HG02642 (cell line): ENCODE measurements at regions not wholly inside any gene's neighbourhood (a gene's known extent, or its start where the extent isn't known, plus 50 kb on each side); places are given as distances from the start of the nearest gene placed in this dataset.
"Not testable (repeated sequence)": the region's sequence is repeated elsewhere in the genome, so short reads cannot be mapped to it uniquely, and the experiment has no call there.

ENCODE experiments used
- ATAC-seq: cut with Tn5 transposase; IDR thresholded peaks from one replicate; pipeline ENCODE4 v1.9.1; 2021; ENCODE audit warnings: mild to moderate bottlenecking; ENCODE audit not compliant: unreplicated experiment, poor library complexity

DNA sequence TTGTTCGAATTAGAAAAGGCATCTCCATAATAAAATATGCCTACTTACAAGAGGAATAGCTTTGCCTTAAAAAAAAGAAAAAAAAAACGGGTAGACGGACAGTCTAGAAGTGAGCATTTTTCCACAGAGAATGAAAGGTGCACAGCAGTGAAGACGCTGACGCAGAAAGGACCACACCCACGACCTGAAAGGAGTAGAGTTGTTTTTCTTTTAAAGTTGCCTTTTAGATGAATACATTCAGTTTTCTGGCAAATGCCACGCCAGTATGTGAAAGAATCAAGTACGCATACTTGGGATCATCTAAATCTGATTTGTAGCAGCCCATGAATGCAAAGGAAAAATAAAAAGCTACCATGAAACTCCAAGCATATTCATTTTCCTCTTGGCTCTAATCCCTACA, 809.2 kb upstream of the SOX11 start:
- ATAC-seq = no peak

DNA sequence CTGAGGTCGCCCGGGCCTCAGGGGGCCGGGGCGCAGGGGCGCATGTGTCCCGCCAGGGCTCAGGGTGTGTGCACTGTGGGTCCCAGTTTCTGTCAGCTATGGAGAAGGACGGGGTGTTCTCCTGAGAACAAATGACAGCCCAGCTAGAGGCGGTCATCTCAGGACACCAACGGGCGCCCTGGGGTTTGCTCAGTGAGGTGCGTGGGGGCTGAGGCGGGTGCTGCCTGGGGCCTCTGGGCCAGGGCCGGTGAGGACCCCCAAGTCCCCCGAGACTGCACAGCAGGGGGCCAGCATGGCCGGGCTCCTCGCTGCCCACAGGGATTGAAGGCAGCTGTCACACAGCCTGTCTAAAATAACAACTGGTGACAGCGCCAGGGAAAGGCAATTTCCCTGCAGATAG, 808.8 kb upstream of the SOX11 start:
- ATAC-seq = no peak

DNA sequence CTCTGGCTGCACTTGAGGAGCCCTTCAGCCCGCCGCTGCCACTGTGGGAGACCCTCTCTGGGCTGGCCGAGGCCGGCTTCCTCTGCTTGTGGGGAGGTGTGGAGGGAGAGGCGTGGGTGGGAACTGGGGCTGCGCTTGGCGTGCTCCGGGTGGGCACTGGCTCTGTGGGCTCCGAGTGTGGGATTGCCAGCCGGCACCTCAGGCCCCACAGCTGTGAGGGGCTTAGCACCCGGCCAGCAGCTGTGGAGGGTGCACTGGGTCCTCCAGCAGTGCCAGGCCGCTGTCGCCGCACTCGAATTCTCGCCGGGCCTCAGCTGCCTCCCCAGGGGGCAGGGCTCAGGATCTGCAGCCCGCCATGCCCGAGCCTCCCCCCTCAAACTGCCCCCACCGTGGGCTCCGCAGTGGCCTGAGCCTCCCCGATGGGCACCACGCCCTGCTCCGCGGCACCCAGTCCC, 808.0 kb upstream of the SOX11 start:
- no peak for ATAC-seq

DNA sequence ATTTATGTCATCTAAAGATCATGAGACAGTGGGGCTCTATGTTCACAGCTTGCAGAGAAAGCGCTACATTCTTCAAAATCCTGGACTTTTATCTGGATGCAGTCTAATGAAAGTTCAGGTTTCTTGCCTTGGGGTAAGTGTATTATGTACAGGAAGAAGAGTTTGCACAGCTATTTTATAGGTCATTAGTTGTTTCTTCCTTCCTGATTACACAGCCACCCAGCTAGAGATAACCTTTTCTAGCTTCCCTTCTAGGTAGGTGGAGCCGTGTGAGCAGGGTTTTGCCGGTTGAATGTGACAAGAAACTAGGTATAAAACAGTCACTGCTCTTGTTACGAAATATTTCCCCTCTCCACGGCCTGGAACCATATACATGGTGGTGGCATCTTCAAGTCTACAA, 800.8 kb upstream of the SOX11 start:
- no peak for ATAC-seq

DNA sequence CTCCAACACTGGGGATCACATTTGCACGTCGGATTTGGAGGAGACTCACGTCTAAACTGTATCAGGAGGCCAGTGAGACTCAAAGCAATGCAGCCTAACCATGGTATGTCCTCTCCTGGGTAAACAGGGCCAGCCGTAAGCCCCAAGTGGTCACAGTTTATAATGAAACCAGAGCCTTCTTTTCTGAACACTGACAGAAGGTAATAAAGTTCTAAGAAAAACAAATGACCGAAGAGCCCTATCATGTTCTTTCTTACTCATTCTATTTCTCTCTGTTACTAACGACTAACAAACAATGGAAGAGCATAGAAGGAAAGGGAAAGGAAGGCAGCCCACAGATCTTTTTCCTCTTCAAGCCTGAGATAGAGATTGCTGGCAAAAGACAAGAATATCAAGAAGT, 796.8 kb upstream of the SOX11 start:
- ATAC-seq = no peak

DNA sequence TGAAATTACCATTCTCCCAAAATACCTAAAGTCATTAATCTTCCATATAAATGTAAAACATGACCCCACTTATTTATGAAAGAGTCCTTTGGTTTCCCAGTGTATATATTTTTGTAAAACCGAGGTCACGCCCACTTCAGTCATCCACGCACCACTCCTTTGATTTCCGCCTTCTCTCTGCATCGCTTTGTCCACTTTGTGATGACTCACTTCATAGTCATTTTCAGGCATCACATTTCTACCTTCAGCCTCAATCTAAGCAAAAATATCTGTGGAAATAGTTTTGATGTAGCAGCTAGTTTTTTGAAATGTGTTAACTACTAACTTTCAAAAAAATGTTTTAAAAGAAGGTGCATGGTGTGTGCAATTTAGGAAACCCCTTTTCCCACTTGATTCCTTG, 793.5 kb upstream of the SOX11 start:
- ATAC-seq = no peak

DNA sequence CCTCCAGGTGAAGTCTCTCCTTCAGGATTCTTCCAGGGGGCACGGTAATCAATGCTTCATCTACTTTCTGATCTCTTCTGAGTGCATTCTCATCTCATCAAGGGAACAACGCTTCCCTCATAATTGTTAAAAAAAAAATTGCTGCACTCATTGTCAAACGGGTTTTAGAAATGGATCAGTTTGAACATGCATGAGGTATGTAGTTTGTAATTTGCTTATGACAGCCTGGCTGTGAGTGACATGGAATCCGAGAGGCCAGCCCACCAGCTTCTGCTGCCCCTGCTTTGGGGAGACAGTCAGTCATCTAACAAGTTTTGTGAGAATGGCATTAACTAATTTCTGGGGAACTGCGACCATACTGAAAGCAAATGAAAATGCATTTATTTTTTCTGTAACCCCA, 791.9 kb upstream of the SOX11 start:
- no peak for ATAC-seq

DNA sequence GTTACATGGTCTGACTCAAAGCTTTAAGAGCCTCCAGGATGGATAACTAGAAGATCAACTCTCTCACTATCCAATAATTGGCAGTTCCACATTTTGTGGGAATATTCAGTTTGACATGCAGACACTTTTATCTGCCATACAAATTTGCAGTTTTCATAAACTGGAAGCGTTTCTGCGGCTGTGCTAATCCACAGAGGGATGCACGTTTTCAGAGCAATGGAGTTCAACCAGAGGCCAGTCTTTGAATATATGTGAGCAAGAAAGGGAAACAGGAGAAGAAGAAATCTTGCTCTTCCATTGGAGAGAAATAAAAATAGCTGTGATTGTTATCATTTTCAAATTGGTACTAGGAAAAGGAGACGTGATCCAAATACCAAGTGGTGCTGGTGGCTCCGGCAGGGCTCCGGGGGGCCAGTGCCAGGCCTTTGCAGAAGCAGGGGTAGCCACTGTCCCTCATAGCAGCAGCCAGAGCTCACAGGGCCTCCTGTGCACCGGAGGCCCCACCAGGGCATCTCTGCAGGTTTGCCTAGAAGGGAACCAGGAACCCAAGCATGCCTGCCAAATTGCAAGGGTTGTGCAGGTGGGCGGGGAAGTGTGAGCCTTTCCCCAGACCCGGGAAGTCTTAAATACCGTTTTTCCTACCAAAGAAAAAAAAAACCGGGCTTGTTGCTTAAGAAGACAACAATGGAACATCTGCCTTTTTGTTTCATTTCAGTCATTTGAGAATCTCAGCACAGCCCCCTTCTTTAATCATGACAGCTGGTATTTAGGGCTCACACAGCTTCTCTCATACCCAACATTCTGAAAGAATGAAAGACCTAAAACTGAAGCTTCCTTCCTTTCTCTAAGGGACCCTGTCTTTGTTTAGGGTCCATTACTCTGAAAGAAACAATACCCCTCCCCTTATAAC, 791.1 kb upstream of the SOX11 start:
- no peak for ATAC-seq

DNA sequence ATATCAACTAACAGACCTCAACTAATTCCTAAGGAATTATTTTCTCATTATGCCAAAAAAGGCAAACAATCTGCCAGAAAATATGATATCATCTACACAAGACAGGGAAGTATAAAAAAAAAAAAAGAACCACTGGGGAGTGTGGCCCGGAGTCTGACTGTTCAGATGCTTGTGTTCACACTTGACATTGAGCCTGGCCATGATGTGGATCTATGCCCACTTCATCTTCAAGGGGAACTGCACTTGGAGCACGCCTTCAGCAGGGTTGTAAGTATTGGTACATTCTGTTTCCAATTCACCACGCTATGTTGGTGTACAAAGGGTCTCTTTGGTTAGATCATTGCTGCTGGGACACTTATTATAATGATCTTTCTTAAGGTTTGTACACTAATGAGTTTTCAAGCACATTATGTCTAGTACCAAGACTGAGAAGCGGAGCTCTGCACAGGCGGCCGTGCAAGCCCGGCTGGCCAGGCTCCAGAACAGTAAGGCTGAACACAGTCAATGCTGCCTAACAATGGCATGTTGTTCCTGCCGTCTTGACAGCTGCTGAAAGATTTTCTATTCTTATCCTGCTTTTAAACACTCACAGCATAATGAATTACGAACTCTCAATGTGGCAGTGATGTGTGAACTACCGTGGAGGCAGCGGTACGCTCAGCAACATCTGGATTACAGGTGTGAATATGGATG, 788.4 kb upstream of the SOX11 start:
- no peak for ATAC-seq

DNA sequence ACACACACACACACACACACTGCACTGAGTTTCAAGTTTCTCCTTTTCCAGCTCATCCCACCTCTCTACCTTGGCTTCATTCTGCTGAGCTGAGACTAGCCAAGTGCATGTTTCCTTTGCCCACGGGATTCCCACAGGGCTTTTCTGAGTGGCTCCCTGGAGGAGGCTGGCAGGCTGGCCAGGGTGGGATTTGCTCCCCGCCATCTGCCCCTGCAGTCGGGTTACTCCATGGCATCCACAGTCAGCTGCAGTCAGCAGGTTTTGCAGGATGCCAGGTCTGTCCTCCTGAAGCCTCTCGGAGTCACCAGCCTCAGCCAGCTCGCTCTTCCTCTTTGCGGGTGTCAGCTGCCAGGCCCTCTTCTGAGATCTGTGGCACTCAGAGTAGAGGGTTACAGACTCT, 783.7 kb upstream of the SOX11 start:
- no peak for ATAC-seq

DNA sequence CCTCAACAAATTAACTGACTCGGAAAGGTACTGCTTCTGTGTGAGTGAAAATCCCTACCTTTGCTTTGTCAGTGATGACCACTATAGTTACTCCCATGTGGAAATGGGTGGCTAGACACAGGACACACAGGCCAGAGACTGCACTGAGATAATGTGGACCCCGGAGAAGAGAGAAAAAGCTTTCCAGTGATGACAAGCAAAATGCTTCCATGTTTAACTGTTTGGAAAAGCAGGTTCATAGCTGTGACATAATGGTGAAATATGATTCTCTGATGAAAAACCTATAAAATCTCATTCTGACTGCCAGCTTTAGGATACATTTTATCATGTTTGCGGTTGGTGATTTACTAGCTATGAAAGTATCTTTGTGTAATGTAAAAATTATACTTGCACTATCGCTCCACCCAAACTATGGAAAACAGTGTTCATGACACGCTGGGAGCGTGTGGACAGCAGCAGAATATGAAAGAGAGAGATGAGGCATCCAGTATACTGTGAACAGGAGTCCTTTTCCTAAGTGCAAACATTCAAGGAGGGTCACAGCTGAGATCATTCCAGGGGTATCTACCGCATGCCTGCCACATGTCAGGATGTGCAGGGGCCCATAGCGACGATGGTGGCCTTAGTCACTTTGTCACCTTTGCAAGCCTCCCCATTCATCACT, 782.7 kb upstream of the SOX11 start:
- no peak for ATAC-seq

DNA sequence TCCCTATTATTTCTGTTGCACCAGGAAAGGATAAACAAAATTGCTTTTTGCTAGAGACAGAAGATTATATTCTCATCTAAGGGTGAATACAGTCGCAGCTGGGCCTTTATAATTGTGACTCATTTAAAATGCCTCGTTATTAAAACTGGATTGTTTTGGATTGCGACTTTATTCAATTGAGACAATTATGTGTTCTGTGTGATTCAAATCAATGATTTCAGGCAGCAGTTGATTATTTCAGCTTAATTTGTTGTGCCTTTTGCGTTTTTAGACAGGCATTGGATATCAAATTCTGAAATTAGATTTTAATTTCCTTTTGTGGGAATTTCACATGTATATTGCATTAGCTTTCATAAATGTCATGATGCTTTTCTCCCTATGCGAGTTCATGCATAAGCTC, 778.1 kb upstream of the SOX11 start:
- no peak for ATAC-seq

DNA sequence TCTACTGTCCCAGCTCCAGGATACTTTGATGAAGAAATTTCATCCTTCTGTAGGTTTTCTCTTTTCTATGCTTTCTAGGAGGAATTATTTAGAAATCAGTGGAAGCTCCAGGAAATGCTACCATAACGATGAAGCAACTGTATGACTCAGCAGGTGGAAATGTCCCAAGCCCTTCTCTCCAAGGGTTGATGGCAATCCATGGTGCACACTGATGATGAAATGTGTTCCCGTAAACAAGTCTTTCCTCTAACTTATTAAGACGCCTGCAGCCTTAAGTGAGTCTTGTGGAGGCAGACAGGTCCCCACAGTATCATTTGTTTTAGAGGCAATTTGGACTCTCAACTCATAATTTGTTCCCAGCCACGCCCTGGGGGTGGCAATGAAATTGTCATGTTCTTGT, 777.6 kb upstream of the SOX11 start:
- no peak for ATAC-seq

DNA sequence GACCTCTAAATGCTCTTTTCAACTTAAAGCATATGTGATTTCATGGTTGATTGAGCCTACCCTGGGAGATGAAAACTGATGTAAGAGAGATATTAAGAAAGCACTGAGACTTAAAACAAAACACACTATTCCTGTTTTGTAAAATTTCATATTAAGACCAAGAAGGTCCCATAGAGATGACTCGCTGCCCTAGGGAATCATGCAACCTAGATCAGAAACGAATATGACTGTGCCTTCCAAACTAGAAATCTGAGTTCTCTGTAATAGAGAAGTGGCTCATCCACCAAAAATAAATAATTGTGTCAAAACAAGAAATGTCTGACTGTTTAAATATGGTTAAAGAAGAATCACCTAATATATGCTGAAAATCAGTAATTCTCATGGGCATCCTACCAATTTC, 776.8 kb upstream of the SOX11 start:
- ATAC-seq = no peak

DNA sequence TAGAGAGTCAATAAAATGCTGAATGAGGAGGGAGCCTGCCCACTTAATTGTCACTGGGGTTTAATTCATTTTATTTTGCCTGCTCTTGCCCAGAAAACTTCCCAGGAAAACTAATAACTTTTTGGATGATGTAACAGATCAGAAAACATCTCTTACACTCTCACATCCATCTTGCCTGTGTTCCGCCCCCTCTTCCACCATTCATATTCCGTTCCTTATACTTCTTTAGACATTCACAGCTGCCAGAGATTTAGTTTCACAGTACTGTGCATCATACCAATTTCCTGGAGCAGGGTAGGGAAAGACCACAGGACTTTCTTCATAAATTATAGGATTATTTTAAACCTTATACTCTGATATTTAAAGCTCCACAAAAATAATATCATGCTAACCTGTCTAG, 776.1 kb upstream of the SOX11 start:
- ATAC-seq = no peak

DNA sequence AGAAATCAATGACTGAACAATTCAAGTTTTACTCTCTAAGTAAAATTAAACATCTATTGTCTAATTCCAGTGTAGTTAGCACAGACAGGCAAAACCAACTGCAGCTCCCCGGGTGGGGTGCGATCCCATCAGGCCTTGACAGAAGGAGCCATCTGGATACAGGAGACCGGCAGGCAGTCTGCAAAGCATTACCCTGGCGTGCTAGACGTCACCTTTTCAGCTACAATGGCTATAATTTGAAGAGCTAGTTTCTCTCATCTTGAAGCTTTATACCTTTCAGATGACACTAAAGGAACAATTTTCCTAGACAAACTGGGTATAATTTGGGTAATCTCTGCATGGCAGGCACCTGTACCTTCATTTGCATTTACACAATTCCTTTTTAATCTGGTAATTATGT, 761.5 kb upstream of the SOX11 start:
- ATAC-seq = no peak

DNA sequence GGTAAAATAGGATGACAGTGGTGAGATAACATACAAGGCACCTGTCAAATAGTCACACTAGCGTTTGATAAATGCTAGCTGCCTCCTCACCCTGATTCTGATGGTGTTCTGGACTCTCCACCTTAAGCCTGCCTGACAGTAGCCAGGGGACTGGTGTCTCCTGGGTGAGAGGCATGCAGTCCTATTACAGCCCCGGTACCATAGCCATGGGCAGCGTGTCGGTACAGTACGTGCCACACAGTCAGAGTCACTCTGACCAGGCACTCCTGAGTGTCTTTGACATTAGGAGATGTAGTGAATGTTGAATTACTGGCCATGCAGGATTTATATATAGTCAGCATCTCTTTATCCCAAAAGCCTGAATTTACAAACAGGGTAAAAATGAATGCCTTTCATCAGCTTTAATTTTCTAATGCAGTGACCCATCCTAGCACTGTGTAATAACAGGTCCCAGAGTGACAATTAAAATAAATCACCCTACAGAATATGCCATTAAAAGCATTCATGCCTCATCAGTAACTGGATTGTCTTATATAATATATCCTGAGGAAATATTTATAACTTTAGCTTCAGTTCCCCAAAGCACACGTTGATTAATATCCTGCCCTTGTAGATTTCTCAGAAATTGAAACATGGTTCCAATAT, 760.3 kb upstream of the SOX11 start:
- no peak for ATAC-seq

DNA sequence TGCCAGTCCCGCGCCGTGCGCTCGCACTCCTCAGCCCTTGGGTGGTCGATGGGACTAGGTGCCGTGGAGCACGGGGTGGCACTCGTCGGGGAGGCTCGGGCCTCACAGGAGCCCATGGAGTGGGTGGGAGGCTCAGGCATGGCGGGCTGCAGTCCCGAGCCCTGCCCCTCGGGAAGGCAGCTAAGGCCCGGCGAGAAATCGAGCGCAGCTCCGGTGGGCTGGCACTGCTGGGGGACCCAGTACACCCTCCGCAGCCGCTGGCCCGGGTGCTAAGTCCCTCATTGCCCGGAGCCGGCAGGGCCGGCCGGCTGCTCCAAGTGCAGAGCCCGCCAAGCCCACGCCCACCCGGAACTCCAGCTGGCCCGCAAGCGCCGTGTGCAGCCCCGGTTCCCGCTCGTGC, 756.9 kb upstream of the SOX11 start:
- not testable (repeated sequence) for ATAC-seq

DNA sequence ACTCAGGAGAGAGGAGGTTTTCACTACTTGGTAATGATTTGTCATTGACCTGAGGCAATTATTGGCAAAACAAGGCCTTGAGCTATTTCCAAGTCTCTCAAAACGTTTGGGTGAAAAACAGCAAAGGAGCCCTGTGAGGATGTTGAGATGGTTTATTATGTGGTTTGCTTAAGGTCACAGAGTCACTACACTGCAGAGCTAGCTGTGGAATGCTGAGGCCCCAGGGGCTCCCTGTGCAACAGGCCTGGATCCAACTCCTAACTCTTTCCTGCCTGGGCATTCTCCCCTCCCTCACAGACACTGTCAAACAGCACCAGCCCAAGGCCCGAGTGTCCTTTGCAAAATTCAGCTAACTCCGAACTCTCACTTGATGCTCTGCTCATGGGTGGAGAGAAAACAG, 754.6 kb upstream of the SOX11 start:
- no peak for ATAC-seq

DNA sequence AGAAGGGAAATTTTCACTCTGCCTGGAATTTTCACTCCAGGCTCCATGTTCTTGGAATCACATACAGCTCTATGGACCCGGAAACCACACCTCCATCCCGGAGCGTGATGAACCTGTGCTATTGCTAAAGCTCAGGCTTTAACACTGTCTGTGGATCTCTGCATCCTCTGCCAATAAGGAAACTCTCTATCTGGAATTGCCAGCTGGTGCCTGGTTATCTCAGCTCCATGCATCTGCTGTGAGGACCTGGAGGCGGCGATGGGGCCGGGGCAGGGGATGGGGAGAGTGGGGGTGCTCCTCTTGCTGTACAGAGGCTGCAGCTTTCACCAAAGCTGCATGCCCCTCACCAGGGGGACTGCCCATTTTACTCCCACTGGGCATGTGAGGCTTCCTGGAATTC, 754.0 kb upstream of the SOX11 start:
- no peak for ATAC-seq

DNA sequence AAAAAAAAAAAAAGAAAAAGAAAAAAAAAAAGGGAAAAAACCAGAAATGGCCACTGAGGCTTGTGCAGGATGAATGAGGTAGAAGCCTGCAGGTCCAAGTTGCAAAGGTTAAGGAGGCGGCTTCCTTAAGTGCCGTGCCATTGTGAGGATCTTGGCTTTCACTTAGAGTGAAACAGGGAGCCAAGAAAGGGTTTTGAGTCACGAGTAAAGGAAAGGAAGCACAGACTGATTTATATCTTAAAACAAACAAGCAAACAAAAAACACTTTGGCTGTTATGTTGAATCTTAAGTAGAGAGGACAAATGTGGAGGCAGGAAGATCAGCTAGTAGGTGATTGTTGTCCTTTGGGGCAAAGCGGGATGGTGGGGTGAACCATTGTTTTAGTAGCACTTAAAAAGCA, 749.7 kb upstream of the SOX11 start:
- no peak for ATAC-seq
